ENCODE measurements at regions not wholly inside any gene's neighbourhood (a gene's known extent, or its start where the extent isn't known, plus 50 kb on each side); places are given as distances from the start of the nearest gene placed in this dataset.

GRCh38 chr2:155035308-155035707 lies 336.8 kb downstream of the KCNJ3 start:
- no peaks in the 10 kb centered on the region for H3K27me3 ChIP-seq (ENCODE audit: control insufficient read depth, insufficient read depth, low read length, poor library complexity, severe bottlenecking)
- no peaks in the 10 kb centered on the region for H3K36me3 ChIP-seq (ENCODE audit: control insufficient read depth, insufficient read depth, low read length)
- no peak for TF ChIP-seq CTCF (conservative IDR thresholded peaks at IDR 0.05)
- no peaks in the 10 kb centered on the region for H3K4me1 ChIP-seq (ENCODE audit: control insufficient read depth, insufficient read depth, low read length)
- no peak overlapping the region for H3K4me3 ChIP-seq (ENCODE audit: low read length)
- no peak overlapping the region for H3K4me3 Mint-ChIP-seq
- H3K27ac Mint-ChIP-seq: no peak overlapping the region
- no peak overlapping the region for H3K9ac ChIP-seq (ENCODE audit: extremely low read depth, low read length, poor library complexity, severe bottlenecking)
- no peaks in the 10 kb centered on the region for H3K36me3 Mint-ChIP-seq (ENCODE audit: low read depth)
- H3K9me3 ChIP-seq (ENCODE audit: control insufficient read depth, low read length): peaks cover 4% of the 10 kb centered on the region
- H3K27me3 Mint-ChIP-seq (ENCODE audit: insufficient read depth): peaks cover 2% of the 10 kb centered on the region
- no peak for DNase-seq
- H3K4me1 Mint-ChIP-seq: no peaks in the 10 kb centered on the region
- H3K27ac ChIP-seq (ENCODE audit: low read depth, low read length): no peak overlapping the region
- no peaks in the 10 kb centered on the region for H3K9me3 Mint-ChIP-seq

GRCh38 chr2:155033652-155034051 lies 335.2 kb downstream of the KCNJ3 start:
- Histone ChIP-seq H3K27me3 (ENCODE audit: control insufficient read depth, insufficient read depth, low read length, poor library complexity, severe bottlenecking) (no peaks in the 10 kb centered on the region), H3K4me1 (ENCODE audit: control insufficient read depth, insufficient read depth, low read length) (no peaks in the 10 kb centered on the region), H3K36me3 (ENCODE audit: control insufficient read depth, insufficient read depth, low read length) (no peaks in the 10 kb centered on the region), H3K9me3 (ENCODE audit: control insufficient read depth, low read length) (peaks cover 4% of the 10 kb centered on the region), H3K27ac (ENCODE audit: low read depth, low read length) (no peak overlapping the region), H3K4me3 (ENCODE audit: low read length) (no peak overlapping the region), H3K9ac (ENCODE audit: extremely low read depth, low read length, poor library complexity, severe bottlenecking) (no peak overlapping the region)
- H3K4me1 Mint-ChIP-seq: no peaks in the 10 kb centered on the region
- H3K27me3 Mint-ChIP-seq (ENCODE audit: insufficient read depth): no peaks in the 10 kb centered on the region
- no peak for DNase-seq
- H3K36me3 Mint-ChIP-seq (ENCODE audit: low read depth): no peaks in the 10 kb centered on the region
- TF ChIP-seq CTCF (conservative IDR thresholded peaks at IDR 0.05): no peak
- H3K4me3 Mint-ChIP-seq: no peak overlapping the region
- no peaks in the 10 kb centered on the region for H3K9me3 Mint-ChIP-seq
- H3K27ac Mint-ChIP-seq: no peak overlapping the region

GRCh38 chr2:155030296-155030695 lies 331.8 kb downstream of the KCNJ3 start:
- Mint-ChIP-seq H3K4me1 (no peaks in the 10 kb centered on the region), H3K36me3 (ENCODE audit: low read depth) (no peaks in the 10 kb centered on the region), H3K27me3 (ENCODE audit: insufficient read depth) (no peaks in the 10 kb centered on the region), H3K4me3 (no peak overlapping the region), H3K27ac (no peak overlapping the region), H3K9me3 (no peaks in the 10 kb centered on the region)
- Histone ChIP-seq H3K27me3 (ENCODE audit: control insufficient read depth, insufficient read depth, low read length, poor library complexity, severe bottlenecking) (no peaks in the 10 kb centered on the region), H3K9me3 (ENCODE audit: control insufficient read depth, low read length) (peaks cover 4% of the 10 kb centered on the region), H3K4me1 (ENCODE audit: control insufficient read depth, insufficient read depth, low read length) (no peaks in the 10 kb centered on the region), H3K36me3 (ENCODE audit: control insufficient read depth, insufficient read depth, low read length) (no peaks in the 10 kb centered on the region), H3K27ac (ENCODE audit: low read depth, low read length) (no peak overlapping the region), H3K9ac (ENCODE audit: extremely low read depth, low read length, poor library complexity, severe bottlenecking) (no peak overlapping the region), H3K4me3 (ENCODE audit: low read length) (no peak overlapping the region)
- no peak for TF ChIP-seq CTCF (conservative IDR thresholded peaks at IDR 0.05)
- DNase-seq: no peak

All from endodermal cell (in vitro differentiated cells).